GM23338 (cell line): ENCODE measurements at regions not wholly inside any gene's neighbourhood (a gene's known extent, or its start where the extent isn't known, plus 50 kb on each side); places are given as distances from the start of the nearest gene placed in this dataset.

Experiments
- CREB1 ChIP-seq: fragments of 250-450 bp; sonication (Bioruptor Pico); IDR thresholded peaks from 2 replicates; pipeline ENCODE4 v1.5.0; 2020; ENCODE audit warnings: low read depth, mild to moderate bottlenecking, moderate library complexity
- CTCF ChIP-seq, 2 experiments: fragments of 200-600 bp in 1 of 2; sonication (generic) in 1 of 2; conservative IDR thresholded peaks; 2 replicates each; pipeline versions ENCODE4 v1.5.1 to v1.6.1; 2016 to 2017; ENCODE audit warnings: antibody characterized with exemption in 2 of 2, low read depth in 2 of 2, mild to moderate bottlenecking in 2 of 2, moderate library complexity in 1 of 2
- EZH2 ChIP-seq: fragments of 200-600 bp; sonication (generic); IDR thresholded peaks from one replicate; pipeline ENCODE4 v1.8.0; 2017; ENCODE audit warnings: antibody characterized with exemption, mild to moderate bottlenecking, low read depth; ENCODE audit not compliant: unreplicated experiment
- EZH2phosphoT487 ChIP-seq: fragments of 200-600 bp; sonication (generic); IDR thresholded peaks from one replicate; pipeline ENCODE4 v1.8.1; 2018; ENCODE audit warnings: antibody characterized with exemption; ENCODE audit not compliant: unreplicated experiment
- JUNB ChIP-seq: IDR thresholded peaks from one replicate; pipeline ENCODE4 v1.6.1; 2016; ENCODE audit warnings: antibody characterized with exemption; ENCODE audit not compliant: unreplicated experiment
- NANOG ChIP-seq: IDR thresholded peaks from 2 replicates; pipeline ENCODE4 v1.6.1; 2016; ENCODE audit warnings: antibody characterized with exemption, borderline replicate concordance
- POLR2AphosphoS5 ChIP-seq: IDR thresholded peaks from 2 replicates; pipeline ENCODE4 v1.6.1; 2016; ENCODE audit warnings: antibody characterized with exemption, low read depth
- REST ChIP-seq: IDR thresholded peaks from one replicate; pipeline ENCODE4 v1.6.1; 2018; ENCODE audit warnings: antibody characterized with exemption; ENCODE audit not compliant: unreplicated experiment
- STAT1 ChIP-seq: IDR thresholded peaks from one replicate; pipeline ENCODE4 v1.6.1; 2016; ENCODE audit warnings: antibody characterized with exemption; ENCODE audit not compliant: unreplicated experiment
- ZNF114 ChIP-seq: fragments of 250-450 bp; sonication (Bioruptor Pico); IDR thresholded peaks from 2 replicates; pipeline ENCODE4 v1.5.0; 2020; ENCODE audit warnings: mild to moderate bottlenecking, moderate library complexity
- ZNF331 ChIP-seq: fragments of 250-450 bp; sonication (Bioruptor Pico); IDR thresholded peaks from 2 replicates; pipeline ENCODE4 v1.5.0; 2020; ENCODE audit warnings: low read depth, mild to moderate bottlenecking, moderate library complexity
- ZNF462 ChIP-seq: fragments of 250-450 bp; sonication (Bioruptor Pico); IDR thresholded peaks from 2 replicates; pipeline ENCODE4 v1.5.0; 2020; ENCODE audit warnings: mild to moderate bottlenecking, moderate library complexity
- TF ChIP-seq, protein P1 (sequence below): IDR thresholded peaks from 2 replicates; pipeline ENCODE4 v1.6.1; 2016; ENCODE audit warnings: antibody characterized with exemption

- TF ChIP-seq CTCF (conservative IDR thresholded peaks at IDR 0.05; ENCODE audit: low read depth in 2 of 2) (no peak), EZH2 (no peak), REST (no peak), EZH2phosphoT487 (no peak), POLR2AphosphoS5 (no peak), ZNF462 (CRISPR knock-in tag) (no peak), CREB1 (CRISPR knock-in tag) (no peak), STAT1 (no peak), ZNF114 (CRISPR knock-in tag) (no peak), NANOG (no peak), JUNB (no peak), ZNF331 (no peak)
- TF ChIP-seq, protein P1, sequence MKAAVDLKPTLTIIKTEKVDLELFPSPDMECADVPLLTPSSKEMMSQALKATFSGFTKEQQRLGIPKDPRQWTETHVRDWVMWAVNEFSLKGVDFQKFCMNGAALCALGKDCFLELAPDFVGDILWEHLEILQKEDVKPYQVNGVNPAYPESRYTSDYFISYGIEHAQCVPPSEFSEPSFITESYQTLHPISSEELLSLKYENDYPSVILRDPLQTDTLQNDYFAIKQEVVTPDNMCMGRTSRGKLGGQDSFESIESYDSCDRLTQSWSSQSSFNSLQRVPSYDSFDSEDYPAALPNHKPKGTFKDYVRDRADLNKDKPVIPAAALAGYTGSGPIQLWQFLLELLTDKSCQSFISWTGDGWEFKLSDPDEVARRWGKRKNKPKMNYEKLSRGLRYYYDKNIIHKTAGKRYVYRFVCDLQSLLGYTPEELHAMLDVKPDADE: no peak
Measured at GRCh38 chr15:98304371-98304770, 343.9 kb downstream of the ARRDC4 start.
